Adipocyte (in vitro differentiated cells): ENCODE measurements at regions not wholly inside any gene's neighbourhood (a gene's known extent, or its start where the extent isn't known, plus 50 kb on each side); places are given as distances from the start of the nearest gene placed in this dataset.
"Not testable (repeated sequence)": the region's sequence is repeated elsewhere in the genome, so short reads cannot be mapped to it uniquely, and the experiment has no call there.

Source experiments
- DNase-seq: peaks from one replicate; pipeline ENCODE4 v3.0.0-alpha.2; 2015; ENCODE audit warnings: low read depth
- H3K27me3 ChIP-seq: replicated peaks from 2 replicates; pipeline ENCODE4 v1.7.0; 2013; ENCODE audit warnings: mild to moderate bottlenecking, low read length, moderate library complexity; ENCODE audit not compliant: control insufficient read depth, insufficient read depth
- H3K36me3 ChIP-seq: 2 replicates; pipeline ENCODE4 v1.7.0; 2013; ENCODE audit warnings: low read length, mild to moderate bottlenecking, moderate library complexity; ENCODE audit not compliant: control insufficient read depth, insufficient read depth, severe bottlenecking
- H3K4me1 ChIP-seq: 2 replicates; pipeline ENCODE4 v1.7.0; 2013; ENCODE audit warnings: mild to moderate bottlenecking, low read length, moderate library complexity; ENCODE audit not compliant: control insufficient read depth, insufficient read depth
- H3K4me3 ChIP-seq: 2 replicates; pipeline ENCODE4 v1.7.0; 2013; ENCODE audit warnings: mild to moderate bottlenecking, low read length, moderate library complexity
- H3K9ac ChIP-seq: 2 replicates; pipeline ENCODE4 v1.7.0; 2013; ENCODE audit warnings: mild to moderate bottlenecking, low read length, moderate library complexity
- H3K9me3 ChIP-seq: 2 replicates; pipeline ENCODE4 v1.7.0; 2013; ENCODE audit warnings: mild to moderate bottlenecking, low read length, moderate library complexity; ENCODE audit not compliant: control insufficient read depth

GRCh38 chr14:38947343-38947742 lies 155.7 kb downstream of the SEC23A start:
- DNase-seq, result no peak
- no peak overlapping the region for H3K4me3 ChIP-seq
- H3K36me3 ChIP-seq, result no peaks in the 10 kb centered on the region
- H3K27me3 ChIP-seq, result peaks cover 15% of the 10 kb centered on the region
- no peak overlapping the region for H3K9ac ChIP-seq
- peaks cover 5% of the 10 kb centered on the region for H3K4me1 ChIP-seq
- no peaks in the 10 kb centered on the region for H3K9me3 ChIP-seq

DNA sequence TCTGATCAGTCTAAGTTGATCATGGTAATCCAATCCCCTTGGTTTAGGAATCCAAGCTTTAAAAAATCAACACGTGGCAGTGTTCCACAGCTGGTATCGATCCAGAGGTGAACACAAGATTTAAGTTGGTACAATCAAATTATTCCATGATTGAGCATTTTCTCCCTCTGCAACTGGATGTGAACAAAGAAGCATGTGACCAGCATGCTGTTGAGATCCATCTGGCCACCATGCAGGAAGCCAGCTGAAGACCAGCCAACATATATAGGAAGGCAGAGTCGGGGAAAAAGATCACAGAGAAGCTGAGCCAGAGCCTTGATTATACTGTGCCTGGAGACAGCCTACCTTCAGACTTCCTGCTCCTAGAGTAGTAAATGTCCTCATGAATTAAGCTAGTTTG lies 158.3 kb downstream of the SEC23A start:
- no peak for DNase-seq
- Histone ChIP-seq H3K9me3 (no peaks in the 10 kb centered on the region), H3K27me3 (peaks cover 15% of the 10 kb centered on the region), H3K9ac (no peak overlapping the region), H3K4me1 (no peaks in the 10 kb centered on the region), H3K36me3 (no peaks in the 10 kb centered on the region), H3K4me3 (no peak overlapping the region)

- H3K9me3 ChIP-seq, result no peaks in the 10 kb centered on the region
- no peak overlapping the region for H3K9ac ChIP-seq
- H3K36me3 ChIP-seq, result no peaks in the 10 kb centered on the region
- no peaks in the 10 kb centered on the region for H3K4me1 ChIP-seq
- peaks cover 15% of the 10 kb centered on the region for H3K27me3 ChIP-seq
- no peak overlapping the region for H3K4me3 ChIP-seq
- no peak for DNase-seq
Observed at GRCh38 chr14:38941488-38941887, 161.5 kb downstream of the SEC23A start.

GRCh38 chr14:38932653-38933000 lies 170.4 kb downstream of the SEC23A start:
- not testable (repeated sequence) for DNase-seq, H3K36me3 ChIP-seq, H3K27me3 ChIP-seq, H3K4me3 ChIP-seq, H3K9ac ChIP-seq, H3K9me3 ChIP-seq
- H3K4me1 ChIP-seq, result peaks cover 15% of the 10 kb centered on the region

DNA sequence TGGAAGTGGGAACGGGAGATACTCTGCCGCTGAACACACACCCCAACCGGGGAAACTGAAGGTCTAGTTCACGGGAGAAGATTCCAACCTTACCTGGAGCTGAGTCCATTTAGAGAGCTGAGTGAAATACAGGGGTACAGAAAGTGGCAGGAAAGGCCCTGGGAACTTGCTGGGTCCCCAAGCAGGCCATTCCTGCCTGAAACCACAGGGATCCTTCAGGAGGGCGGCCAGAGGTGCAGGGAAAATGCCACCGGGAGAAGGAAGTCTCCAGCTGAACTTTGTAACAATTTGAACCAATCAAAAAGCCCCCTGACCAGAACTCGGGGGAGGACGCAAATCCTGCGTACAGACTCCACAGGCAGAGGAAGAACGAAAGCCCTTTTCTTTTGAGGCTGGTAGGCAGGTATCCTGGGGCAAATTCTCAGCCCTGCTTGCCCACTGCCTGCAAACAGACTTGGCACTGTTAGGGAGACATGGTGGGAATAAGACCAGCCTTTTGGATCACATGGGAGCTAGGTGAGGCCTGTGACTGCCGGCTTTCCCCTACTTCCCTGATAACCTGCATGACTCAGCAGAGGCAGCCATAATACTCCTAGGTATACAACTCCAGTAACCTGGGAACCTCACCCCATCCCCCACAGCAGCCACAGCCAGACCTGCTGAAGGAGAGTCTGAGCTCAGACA lies 170.9 kb downstream of the SEC23A start:
- Histone ChIP-seq H3K9me3 (no peaks in the 10 kb centered on the region), H3K36me3 (no peaks in the 10 kb centered on the region), H3K4me3 (no peak overlapping the region), H3K27me3 (no peaks in the 10 kb centered on the region), H3K4me1 (peaks cover 15% of the 10 kb centered on the region), H3K9ac (no peak overlapping the region)
- DNase-seq, result no peak

DNA sequence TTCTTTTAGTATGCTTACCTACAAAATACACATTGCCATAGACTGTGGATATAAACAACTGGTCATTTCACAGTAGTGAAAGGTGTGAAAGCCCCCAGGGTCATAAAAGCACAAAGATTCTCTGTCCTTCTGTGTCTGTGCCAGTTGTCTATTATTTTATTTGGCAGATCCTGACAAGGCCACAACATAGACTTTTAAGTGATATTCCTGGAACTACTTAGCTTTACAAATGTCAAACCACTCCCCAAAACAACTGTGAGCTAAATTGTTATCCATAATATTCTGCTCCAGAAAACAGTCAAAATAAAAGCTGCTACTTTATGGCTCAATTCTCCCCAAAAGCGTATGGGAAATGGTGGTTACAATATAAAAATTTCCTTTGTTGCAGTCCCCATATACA lies 172.1 kb downstream of the SEC23A start:
- H3K27me3 ChIP-seq, result no peaks in the 10 kb centered on the region
- no peak overlapping the region for H3K4me3 ChIP-seq

DNA sequence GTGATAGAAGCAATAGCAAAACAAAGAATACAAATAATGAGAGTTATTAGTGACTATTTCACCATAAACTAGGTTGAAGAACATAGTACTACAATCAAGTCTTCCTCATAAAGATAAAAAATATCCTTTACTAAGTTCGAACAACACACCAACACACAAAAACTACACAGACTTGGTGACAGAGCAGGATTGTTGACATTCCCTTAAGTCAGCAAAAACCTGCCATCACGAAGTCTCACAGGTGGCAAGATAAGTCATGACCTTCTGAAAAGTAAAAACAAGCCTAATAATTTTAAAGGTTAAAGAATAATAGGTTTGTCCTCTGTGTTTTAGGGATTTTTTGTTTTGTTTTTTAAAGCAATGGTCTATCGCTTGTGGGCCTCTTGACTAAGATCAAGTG lies 173.0 kb downstream of the SEC23A start:
- no peaks in the 10 kb centered on the region for H3K27me3 ChIP-seq
- no peak overlapping the region for H3K4me3 ChIP-seq
- no peak for DNase-seq
- H3K9me3 ChIP-seq, result no peaks in the 10 kb centered on the region
- H3K4me1 ChIP-seq, result peaks cover 15% of the 10 kb centered on the region
- H3K36me3 ChIP-seq, result no peaks in the 10 kb centered on the region
- no peak overlapping the region for H3K9ac ChIP-seq

More for the DNA sequence above, 172.1 kb downstream of the SEC23A start:
- no peak for DNase-seq
- Histone ChIP-seq H3K9ac (no peak overlapping the region), H3K4me1 (peaks cover 15% of the 10 kb centered on the region), H3K36me3 (no peaks in the 10 kb centered on the region), H3K9me3 (no peaks in the 10 kb centered on the region)

DNA sequence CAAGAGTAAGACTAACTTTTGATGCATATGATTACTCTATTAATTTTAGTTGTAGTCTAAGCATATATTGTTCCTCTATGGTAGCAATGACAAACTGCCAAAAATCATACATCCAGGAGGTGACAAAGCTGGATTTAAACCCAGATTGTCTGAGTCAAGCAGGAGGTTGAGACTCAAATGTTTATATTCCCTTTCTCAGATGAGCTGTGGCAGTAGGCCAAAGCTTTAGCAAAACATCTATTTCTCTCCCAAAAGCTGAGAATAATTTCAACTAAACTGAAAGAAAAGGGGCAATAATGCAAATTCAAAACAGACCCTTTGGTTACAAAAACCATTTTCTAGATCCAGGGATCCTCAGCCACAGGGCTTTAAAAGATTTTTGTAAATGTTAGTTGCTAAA lies 173.6 kb downstream of the SEC23A start:
- peaks cover 15% of the 10 kb centered on the region for H3K4me1 ChIP-seq
- no peaks in the 10 kb centered on the region for H3K27me3 ChIP-seq
- peak; percentile 3 for DNase-seq
- H3K4me3 ChIP-seq, result no peak overlapping the region
- H3K9me3 ChIP-seq, result no peaks in the 10 kb centered on the region
- H3K36me3 ChIP-seq, result no peaks in the 10 kb centered on the region
- no peak overlapping the region for H3K9ac ChIP-seq

- H3K4me3 ChIP-seq, H3K9ac ChIP-seq, DNase-seq, H3K4me1 ChIP-seq, H3K27me3 ChIP-seq, H3K36me3 ChIP-seq, H3K9me3 ChIP-seq: not testable (repeated sequence)
Observed at GRCh38 chr14:38921893-38922292, 181.1 kb downstream of the SEC23A start.

DNA sequence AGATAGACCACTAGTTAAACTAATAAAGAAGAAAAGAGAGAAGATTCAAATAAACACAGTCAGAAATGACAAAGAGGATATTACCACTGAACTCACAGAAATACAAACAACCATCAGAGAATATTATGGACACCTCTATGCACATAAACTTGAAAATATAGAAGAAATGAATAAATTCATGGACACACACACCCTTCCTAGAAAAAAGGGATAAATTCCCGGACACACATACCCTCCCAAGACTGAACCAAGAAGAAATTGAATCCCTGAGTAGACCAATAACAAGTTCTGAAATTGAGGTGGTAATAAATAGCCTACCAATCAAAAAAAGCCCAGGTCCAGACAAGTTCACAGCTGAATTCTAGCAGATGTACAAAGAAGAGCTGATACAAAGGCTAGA lies 187.9 kb downstream of the SEC23A start:
- Histone ChIP-seq H3K4me1 (no peaks in the 10 kb centered on the region), H3K9ac (no peak overlapping the region), H3K36me3 (no peaks in the 10 kb centered on the region), H3K4me3 (no peak overlapping the region), H3K27me3 (no peaks in the 10 kb centered on the region), H3K9me3 (peaks cover 4% of the 10 kb centered on the region)
- no peak for DNase-seq

DNA sequence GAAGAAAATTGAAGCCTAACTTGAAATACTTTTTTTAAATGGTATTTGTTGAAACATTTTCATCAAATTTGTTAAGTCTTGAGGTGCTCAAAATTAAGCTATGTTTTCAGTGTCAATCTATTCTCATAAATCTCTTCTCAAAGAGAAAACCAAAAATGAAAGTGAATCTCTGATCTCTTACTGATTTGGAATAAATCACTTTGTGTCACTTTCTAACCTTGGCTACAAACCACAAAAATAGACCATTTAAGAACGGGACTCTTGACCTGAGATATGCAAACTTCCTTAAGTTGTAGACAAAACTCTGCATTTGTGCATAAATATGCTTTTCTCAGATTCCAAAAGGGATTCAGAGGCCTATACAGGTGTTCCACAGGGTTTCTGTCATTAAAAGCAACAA lies 192.9 kb downstream of the SEC23A start:
- no peaks in the 10 kb centered on the region for H3K27me3 ChIP-seq
- no peak overlapping the region for H3K9ac ChIP-seq
- no peaks in the 10 kb centered on the region for H3K4me1 ChIP-seq
- no peaks in the 10 kb centered on the region for H3K36me3 ChIP-seq
- DNase-seq, result no peak
- peaks cover 4% of the 10 kb centered on the region for H3K9me3 ChIP-seq
- H3K4me3 ChIP-seq, result no peak overlapping the region

DNA sequence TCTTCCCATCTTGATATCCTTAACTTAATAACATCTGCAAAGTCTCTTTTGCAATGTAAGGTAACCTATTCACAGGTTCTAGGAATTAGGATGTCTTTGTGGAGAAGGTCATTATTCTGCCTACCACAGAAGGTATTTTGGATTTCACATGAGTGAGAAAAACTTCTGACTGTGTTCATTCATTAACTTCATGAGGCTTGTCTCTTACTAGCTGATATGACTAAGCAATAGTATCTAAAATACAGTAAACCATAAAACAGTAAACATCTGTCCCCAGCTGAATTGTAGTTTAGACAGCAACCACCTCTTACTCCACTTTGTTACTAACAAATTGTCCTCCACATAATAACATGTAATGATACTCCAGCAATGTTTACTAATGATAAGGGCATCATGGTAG lies 198.1 kb downstream of the SEC23A start:
- no peaks in the 10 kb centered on the region for H3K27me3 ChIP-seq
- no peaks in the 10 kb centered on the region for H3K36me3 ChIP-seq
- DNase-seq, result no peak
- H3K4me3 ChIP-seq, result no peak overlapping the region
- no peaks in the 10 kb centered on the region for H3K4me1 ChIP-seq
- no peaks in the 10 kb centered on the region for H3K9me3 ChIP-seq
- H3K9ac ChIP-seq, result no peak overlapping the region
